Stimulated activated CD4-positive, alpha-beta T cell treated with anti-CD3 and anti-CD28 coated beads, Interleukin-12 subunit alpha, Interleukin-12 subunit beta, amount 100 ng/mL, for 24 hours (primary cell): ENCODE measurements at regions not wholly inside any gene's neighbourhood (a gene's known extent, or its start where the extent isn't known, plus 50 kb on each side); places are given as distances from the start of the nearest gene placed in this dataset.

Source experiments
- DNase-seq, 2 experiments: peaks; one replicate each; pipeline ENCODE4 v3.0.0-alpha.2; 2020; ENCODE audit warnings: low read depth in 2 of 2

DNA sequence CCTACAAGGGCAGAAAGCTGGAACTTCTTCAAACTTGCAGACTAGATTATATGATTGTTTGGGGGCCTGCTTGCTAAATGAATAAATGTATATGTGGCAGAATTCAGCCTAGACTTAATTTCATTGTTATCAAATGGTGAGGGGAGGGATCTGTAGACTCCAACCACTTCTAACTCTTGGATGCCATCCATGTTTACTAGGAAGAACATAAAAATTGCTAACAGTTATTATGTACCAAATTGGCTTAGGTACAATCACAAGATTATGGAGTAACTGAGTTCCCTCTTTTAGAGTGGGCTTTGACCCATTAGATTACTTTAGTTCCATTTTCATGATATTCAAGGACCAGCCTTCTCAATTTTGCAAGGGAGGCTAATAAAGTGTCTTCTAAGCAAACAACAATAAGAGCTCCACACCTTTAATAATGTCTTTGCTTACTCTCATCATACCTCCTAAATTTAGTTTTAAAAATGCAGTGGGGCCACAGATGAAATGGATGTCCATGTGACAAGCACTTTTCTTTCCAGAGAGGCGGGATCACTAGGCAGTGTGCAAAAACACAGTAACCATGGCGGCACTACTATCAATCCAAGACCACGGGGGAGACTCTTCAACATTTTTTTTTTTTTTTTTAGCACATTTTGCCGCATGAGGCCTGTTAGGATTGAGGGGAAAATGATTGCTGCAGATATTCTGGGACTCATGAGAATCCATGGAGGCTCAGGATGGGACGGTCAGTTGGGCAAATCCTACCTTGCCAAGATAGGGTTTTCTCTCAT lies 217.6 kb upstream of the SPRED2 start:
- no peak for DNase-seq

DNA sequence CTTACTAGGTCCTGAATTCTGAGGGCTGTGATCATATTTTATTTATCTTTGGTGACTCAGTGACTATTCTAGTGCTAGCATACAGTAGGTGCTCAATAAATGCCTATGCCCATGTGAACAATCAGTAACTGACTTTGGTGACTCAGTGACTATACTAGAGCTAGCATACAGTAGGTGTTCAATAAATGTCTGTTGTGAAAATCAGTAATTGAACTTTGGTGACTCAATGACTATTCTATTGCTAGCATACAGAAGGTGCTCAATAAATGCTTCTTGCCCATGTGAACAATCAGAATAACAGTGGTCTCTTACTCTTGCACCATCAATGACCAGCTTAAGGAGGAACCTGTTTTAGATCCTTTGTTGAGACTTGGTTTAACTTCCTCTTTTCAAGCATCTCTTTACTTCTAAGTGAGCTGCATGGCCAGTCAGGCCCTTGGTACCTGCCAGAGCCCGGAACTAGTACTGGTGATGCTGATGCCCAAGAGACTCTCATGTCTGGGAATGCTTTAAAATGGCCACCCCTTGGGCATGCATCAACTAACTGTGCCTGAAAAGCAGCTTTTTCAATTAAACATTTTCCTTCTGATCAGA lies 214.9 kb upstream of the SPRED2 start:
- DNase-seq, result no peak

DNA sequence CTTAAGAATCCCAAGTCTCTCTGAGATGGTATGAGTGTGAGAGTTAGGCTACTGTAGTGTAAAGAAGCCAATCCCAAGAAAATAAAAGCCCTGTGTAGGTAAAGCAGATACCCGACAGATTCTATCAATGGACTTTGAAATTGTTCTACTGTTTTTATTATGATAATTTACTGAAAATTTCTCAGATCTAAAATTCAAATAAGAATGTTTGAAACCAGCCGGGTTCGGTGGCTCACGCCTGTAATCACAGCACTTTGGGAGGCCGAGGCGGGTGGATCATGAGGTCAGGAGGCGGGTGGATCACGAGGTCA lies 208.3 kb upstream of the SPRED2 start:
- no peak for DNase-seq

DNA sequence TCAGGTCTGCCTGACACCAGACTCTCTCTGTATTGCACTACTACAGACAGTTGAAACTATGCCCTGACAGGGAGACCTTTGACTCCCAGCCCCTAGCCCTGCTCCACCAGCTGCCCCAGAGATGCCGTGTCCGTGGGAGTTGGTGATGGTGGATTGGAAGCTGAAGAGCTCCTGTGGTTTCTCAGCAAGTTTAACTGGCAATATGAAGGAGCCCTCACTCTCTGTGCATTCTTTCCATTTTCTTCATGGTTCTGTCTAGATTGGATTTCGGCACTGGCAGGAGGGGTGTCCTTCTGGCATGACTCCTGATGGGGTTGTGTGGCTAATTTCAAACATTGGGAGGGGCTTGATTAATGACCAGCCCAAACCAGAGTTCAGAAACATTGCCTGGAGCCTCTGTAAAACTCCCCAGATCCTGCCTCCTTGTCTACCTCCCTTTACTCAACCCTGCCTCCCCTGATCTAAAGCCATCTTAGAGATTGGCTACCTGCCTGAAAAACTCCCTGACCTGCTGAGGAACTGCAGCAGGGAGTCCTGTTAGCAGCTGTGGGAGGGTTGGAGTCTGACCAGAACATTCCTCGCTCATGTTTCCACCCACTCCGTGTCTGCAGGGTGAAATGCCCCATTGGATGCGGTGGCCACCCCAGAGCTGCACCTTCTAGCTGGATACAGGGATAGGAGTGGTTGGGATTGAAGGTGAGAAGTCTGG lies 206.9 kb upstream of the SPRED2 start:
- no peak for DNase-seq

DNA sequence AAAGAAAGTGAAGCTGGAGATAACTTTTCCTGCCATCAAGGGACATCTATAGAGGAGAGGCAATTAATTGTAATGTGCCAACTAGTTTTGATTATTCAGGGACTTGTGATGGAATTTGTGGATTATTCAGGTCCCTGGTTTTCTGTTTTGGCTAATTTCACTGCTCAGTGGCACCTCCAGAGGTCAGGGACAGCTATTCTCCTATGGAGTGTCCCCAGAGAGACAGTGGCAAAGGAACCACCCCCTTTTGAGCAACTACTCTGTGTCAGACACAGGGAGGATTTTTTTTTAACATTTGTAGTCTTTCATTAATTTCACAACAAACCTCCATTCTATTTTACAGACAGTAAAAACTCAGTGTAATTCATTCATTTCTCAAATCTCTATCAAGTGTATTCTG lies 206.0 kb upstream of the SPRED2 start:
- no peak for DNase-seq

DNA sequence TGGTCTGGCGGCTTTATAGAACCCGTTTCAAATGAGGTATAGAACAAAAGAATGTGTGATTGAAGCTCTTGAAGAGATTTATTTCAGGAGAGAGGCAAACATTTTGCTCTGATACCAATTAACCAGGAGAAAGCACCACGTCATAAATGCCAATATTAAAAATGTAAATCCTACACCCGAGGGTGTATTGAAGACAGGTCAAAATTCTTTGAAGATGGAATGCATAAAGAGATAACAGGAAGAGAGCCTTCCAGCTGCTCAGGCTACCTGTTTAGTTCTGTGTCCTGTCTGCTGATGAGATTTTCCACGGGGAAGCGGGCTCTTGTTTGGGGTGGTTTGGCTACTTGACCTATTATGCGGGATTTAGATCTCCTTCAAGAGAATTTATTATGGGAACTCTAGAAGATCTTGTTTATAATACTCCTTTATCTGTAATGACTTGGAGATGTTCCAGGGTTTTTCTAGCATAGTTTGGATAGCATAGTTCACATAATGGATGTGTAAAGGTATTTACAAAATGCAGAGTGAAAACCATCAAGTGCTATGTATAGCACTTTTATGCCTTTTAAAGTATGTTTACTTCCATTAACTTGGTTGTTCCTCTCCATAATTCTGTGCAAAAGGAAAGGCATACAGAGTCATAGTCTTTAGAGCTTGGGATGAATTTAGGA lies 204.5 kb upstream of the SPRED2 start:
- no peak for DNase-seq

DNA sequence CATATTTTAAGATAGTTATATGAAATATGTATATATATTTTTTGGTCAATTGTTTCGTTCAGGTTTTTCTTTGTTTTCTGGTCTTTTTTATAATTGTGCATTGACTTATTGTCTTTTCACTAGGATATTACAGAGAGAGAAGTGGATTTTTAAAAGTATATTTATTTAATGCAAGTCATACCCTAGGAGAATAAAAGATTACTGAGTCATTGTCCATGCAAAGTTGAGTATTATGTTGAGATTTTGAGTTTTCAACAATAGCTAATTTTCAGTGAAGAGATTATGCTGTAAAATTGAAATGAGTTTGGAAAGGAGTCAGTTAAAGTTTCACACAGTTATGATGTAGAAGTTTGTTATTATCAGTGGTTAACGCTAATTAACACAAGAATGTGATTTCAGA lies 203.6 kb upstream of the SPRED2 start:
- no peak for DNase-seq

DNA sequence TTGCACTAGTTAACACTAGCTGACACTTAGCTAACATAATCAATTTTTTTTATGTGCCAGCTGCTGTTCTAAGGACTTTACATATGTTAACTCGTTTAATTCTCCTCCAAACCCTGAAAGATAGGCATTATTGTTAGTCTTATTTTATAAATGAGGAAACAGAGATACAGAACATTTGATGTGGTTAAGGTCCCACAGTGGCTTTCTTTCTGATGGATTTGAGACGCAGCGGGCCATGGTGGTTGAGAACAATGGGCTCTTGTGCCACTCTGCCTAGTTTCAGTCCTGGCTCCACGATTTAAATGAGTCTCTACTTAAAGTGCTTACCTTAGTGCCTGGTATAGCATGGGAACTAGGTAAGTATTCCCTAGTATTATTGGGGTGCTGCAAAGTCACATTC lies 201.9 kb upstream of the SPRED2 start:
- DNase-seq, result no peak

DNA sequence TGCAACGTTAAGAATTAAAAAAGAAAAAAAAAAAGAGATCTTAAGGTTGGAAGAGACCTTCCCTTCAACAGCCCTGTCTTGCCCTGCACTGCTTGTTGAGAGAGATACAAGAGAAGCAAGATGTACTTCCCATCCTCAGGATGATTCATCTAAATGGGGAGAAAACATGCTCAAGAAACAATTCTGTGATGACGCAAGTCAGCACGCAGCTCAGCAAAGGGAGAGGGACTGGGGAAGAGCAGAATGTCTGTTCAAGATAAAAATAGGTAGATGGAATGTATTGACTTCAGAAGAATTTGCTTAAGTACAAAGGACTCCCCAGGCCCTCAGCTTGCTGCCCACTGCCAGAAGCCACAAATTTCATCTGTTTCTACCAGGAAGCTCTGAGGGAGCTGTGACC lies 198.2 kb upstream of the SPRED2 start:
- no peak for DNase-seq

DNA sequence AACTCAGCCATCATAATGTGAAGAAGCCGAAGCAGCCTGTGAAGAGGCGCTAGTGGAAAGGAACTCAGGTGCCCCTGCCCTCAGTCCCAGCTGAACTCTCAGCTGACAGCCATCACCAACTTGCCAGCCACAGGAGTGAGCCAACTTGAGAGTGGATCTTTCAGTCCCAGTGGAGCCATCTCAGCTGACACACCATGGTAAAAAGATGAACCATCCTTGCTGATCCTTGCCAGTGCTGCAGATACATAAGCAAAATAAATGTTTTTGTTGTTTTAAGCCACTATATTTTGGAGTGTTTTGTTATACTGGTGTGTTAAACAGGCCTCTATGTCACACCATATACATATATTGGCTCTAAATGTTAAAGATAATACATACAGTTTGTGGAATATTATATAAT lies 195.8 kb upstream of the SPRED2 start:
- no peak for DNase-seq

DNA sequence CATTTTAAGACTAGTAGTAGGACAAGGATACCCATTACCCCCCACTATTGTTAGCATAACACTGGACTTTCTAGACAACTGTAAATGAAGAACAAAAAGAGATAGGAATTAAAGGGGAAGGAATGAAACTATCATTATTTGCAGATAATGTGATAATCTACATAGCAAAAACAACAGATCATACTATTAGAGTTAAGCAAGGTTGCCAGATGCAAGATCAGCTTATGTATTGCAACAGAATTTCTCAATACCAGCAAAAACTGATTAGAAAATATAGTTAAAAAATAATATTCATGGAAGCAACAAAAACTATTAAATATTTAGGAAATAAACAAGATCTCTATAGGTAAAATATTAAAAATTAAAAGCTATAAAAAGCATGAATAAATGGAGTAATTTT lies 194.4 kb upstream of the SPRED2 start:
- DNase-seq, result no peak

DNA sequence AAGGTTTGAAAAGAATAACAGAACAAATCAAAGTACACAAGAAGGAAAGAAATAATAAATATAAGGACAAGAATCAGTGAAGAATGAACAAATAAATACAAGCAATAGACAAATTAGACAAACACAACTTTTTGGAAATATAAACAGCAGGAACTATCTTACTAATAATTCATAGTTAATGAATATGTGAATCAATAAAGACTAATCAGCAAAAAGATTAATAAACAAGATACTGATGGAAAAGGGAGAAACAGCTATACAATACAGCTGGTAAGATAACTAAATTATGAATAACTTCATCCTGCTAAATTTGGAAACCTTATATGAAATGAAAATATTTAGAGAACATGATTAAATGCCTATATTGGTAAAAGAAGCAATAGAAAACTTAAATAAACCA lies 193.6 kb upstream of the SPRED2 start:
- DNase-seq, result no peak

DNA sequence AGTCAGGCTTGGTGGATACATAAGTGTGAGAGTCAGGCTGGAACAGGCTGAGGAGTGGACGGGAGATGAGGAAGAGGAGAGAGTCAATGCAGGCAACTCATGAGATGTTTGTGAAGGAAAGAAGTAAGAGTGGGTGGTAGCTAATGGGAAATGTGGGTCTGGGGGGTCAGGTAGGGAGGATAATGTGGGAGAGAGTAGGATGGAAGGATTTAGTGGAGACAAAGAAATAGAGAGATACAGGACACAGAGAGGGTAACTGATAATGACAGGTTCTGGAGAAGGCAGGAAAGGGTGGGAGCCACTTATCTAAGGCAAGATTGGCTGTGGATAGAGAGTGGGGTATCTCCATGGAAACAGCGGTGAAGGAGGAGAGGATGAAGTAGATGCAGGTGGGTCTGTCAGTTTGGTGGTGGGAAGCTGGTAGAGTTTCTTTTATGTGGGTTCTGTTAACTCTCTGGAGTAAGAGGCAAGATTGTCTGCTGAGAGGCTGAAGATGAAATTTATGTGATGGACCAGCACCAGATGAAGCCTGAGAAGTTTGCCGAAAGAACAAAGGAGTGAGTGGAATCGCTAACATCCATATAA lies 190.6 kb upstream of the SPRED2 start:
- DNase-seq, result no peak

DNA sequence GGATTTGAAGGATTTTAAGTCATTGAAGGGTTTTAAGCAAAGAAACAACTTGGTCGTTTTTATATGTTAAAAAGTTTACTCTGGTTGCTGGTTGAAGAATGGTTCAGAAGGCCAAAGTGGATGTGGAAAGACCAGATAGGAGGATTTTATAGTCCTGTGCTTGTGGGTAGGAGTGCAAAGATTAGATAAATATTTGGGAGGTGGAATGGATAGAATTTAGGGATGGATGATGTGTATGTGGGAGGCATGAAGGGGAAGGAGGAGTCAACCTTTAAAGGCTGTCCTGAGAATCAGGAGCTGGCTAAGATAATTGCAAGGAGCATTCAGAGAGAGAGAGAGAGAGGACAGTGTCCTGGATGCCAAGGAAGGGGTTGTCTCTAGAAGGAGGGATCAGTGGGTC lies 190.1 kb upstream of the SPRED2 start:
- DNase-seq, result no peak

DNA sequence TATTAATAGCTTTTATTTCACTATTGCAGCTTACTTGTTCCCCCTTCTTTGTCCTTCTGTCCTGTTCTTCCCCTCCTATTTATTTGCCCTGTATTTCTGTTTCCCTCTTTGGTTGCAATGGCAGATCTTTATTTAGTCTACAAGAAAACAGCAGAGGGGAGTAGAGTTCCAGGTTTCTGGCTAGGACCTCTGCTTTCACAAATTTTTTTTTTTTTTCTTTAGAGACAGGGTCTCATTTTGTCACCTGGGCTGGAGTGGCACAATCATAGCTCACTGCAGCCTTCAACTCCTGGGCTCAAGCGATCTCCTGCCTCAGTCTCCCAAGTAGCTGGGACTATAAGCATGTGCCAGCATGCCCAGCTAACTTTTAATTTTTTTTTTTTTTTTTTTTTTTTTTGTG lies 188.1 kb upstream of the SPRED2 start:
- DNase-seq, result no peak

DNA sequence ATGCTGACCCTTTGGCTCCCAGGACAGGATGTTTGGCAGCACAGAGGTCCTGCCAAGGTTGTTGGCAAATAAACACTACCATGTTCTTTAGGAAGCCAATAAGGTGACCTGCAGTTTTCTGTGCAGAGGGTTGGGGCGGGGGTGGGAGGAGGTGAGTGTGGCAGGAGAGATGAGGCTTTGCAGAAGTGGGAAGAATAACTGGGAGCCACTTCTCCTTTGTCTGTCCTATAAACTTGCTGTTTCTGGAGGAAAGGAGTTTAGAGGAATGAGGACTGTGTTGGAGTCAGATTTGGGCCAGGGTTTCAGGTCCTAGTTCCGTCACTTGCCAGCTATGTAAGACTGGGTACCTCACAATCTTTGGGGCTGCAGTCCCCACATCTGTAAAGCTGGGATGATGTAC lies 187.6 kb upstream of the SPRED2 start:
- DNase-seq, result no peak

DNA sequence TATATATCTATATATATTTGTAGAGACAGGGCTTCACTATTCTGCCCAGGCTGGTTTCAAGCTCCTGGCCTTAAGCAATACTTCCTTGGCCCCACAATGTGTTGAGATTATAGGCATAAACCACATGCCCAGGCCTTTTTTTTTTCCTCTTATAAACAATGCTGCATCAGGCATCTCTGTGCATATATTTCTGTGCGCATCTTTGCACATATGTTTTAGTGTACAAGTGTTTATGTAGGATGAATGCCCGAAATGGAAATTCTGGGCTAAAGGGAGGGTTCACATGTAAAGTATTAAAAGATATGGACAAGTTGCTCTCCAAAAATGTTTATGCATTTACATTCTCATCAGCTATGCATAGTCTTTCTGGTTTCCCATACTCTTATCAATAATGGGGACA lies 183.2 kb upstream of the SPRED2 start:
- DNase-seq, result no peak

DNA sequence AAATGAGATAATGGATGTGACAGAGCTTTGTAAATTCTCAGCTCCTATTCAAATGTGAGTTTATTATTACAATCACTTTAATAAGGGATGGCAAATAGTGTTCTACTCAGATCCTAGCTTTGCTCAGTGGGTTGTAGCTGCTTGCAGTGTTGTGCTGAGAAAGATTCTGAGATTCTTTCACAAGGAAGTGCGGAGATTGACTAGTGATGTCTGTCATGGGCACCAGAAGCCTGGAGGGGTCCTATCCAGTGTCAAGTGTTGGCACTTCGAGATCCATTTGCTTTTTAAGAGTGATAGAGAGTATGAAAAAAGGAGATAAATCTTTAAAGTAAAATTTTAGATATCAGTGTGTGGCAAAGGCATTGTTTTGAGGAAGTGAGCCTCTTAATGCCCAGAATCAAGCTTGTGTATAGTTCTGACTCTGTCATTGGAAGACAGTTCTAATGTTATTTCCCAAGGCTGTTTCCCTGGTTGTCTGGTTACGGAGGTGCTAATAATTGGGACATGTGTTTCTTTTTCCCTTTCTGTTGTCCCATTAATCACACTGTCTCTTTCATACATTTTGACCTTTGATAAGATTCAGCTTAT lies 181.7 kb upstream of the SPRED2 start:
- DNase-seq, result no peak

DNA sequence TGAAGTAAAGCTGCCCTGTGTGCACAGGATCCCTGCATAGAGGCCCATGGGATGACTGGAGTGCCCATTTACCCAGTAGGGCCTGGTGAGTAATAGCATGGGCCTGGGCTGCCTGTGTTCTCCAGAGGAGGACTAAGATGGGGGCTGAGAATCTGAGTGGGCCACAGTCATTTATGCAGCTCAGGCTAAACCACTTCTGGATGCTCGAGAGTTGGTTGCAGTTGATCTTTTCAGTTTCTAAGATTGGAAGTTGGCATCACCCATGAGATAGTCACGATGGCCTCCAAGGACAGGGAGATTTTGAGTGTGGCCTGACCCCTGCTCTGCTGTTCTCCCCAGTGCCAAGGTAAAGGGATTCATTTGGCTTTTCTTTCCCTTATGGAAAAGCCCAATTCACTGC lies 179.1 kb upstream of the SPRED2 start:
- no peak for DNase-seq

DNA sequence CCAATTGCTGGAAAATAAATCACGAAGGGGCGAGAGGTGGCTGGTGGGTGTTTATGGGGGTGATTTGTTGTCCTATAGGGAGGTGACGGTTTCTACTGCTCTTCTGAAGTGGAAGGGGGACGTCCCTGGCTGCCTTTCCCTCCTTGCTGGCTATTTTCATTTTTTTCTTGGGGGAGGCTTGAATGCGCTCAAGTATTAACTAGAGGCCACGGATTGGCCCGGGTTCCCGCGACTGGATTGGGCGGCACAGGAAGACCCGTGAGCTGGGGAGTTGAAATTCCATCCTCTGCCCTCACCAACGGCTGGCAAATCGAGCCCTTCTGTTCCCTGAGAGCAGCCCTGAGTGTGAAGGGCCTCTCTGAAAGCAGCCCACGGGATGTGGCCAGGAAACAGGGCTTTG lies 176.5 kb upstream of the SPRED2 start:
- no peak for DNase-seq

DNA sequence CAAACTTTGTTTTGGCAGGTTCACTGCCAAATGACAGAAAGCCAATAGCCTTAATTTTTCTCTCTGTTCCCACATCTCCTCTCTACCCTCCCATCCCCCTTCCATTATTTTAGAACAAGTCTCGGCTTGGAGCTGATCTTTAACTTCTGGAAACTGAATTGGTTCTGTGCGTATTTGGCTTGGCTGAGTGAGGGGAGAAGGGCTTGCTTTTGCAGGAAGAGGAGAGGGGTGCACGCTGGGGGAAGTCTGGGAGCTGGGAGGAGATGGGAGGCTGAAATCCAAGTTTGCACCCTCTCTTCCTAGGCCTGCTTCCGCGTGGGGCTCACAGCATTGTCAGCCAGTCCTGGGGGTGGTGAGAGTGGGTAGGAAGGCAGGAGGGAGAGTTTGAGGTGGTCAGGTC lies 176.1 kb upstream of the SPRED2 start:
- no peak for DNase-seq

DNA sequence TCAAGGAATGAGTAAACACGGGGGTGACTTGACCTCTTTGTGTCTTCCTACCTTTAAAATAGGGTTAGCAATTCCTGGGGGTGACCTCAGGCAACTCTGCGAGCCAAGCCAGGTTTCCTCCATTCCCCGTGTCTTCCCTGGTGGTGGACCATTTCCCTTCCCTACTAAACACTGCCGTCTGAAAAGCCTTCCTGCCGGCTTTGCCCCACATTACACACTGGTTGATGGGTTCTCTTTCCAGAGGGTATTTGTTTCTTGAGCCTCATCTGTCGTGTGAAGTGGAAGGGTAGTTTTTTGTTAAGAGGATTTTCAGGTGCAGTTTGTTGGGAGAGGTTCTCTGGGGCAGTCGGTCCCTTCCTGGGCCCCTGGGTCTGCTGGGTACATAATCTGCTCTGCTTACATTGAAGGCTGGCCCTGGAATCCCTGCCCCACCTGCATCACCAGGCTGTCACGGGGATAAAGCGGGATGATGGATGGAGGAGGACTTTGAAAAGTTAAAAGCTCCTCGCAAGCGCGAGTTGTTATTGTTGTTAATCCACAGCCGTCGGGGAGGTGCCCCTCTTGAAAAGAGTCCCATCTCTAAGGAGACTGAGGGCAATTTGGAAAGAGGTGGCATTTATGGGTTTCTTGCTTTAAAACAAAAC lies 175.4 kb upstream of the SPRED2 start:
- no peak for DNase-seq
